GM19397 (cell line): ENCODE measurements at regions not wholly inside any gene's neighbourhood (a gene's known extent, or its start where the extent isn't known, plus 50 kb on each side); places are given as distances from the start of the nearest gene placed in this dataset.

Experiments used
- ATAC-seq: cut with Tn5 transposase; IDR thresholded peaks from one replicate; pipeline ENCODE4 v1.9.1; 2021; ENCODE audit warnings: mild to moderate bottlenecking, moderate library complexity; ENCODE audit not compliant: unreplicated experiment

DNA sequence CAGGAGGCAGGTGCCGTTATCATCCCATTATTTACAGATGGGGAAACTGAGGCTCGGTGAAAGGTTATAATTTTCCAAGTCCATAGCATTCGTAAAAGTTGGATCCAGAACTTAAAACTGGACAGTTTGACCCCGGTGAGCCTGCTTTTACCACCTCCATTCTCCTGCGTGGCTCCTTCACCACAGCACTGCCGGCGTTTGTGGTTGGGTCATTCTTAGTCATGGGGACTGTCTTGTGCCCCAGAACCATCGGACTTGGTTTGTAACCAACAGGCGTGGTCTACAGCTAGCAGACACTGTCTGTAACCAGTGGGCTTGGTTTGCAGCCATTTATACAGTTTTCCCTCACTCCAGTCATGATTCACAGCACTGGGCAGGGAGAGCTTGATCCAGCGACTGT, 511.3 kb downstream of the NPHP4 start:
- ATAC-seq, result no peak

DNA sequence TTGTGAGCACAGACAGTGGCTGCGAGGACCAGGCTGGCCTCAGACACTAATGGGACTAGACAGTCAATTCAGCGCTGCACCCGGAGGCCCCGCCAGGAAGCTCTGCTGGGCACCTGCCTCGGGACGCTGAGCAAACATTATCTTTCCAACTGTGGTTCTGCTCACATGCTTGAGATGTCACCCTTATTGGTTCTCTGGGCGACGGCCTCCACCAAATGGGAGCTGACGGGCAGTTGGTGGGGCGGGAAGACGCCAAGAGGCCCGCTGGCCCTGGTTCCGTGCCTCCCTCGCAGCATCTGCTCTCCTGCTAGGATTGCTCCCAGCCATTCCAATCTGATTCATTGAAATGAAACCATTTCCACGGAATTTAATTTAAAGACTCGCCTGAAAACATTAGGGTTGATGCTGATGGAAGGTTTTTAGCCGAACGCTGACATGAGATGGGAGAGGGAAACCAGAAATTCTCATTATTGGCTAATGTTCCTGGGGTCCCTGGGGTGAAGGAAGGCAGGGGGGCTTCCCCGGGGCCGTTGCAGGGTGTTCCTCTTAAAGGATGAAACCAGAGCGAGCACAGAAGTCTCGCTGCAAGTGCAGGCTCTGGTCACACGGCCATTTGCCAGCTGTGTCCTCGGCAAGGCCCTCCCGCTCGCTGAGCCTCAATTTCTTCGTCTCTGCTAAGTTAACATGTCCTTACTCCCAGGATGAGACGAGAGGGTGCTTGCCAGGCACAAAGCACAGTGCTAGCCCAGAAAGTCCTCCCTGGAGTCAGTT, 512.2 kb downstream of the NPHP4 start:
- ATAC-seq, result no peak

DNA sequence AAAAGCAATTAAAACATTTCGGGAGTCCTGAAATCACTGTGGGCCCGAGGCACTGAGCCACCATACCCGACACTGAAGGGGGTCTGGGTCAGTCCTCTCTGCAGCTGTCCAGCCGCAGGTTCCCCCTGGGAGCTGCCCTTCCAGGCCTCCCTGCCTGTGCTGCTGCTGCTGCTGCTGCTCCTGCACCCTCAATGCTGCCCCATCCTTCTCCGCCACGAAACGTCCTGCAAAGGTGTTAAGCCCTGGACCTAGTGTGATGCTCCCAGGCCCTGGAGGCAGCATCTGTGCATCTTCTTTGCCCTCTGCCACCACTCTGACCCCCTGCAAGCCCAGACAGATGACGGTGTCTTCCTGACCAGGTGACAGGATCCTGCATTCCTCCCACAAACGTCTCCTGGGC, 513.3 kb downstream of the NPHP4 start:
- no peak for ATAC-seq

DNA sequence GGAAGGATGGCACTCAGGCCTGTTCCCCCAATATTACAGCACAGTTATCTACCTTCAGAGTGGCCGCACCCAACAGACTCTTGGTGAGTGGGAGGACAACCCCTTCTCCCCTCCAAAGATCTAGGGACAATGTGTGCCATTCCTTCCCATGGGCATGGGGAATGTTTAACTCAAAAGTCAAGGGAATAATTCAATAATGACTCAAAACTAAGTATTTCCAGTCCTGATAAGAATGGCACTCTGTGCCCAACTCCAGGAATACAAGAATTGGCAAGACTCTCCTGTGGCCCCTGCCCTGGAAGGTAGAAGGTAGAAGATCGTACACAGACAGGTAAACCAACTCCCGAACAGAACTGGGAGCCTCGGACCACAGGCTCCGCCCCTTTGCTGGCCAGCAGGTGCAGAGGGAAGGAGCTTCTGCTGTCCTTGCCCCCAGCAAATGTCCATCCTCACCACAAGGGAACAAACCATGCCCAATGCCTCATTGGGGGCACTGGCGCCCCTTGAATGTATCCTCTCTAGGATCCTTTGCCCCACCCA, 514.0 kb downstream of the NPHP4 start:
- ATAC-seq, result no peak

DNA sequence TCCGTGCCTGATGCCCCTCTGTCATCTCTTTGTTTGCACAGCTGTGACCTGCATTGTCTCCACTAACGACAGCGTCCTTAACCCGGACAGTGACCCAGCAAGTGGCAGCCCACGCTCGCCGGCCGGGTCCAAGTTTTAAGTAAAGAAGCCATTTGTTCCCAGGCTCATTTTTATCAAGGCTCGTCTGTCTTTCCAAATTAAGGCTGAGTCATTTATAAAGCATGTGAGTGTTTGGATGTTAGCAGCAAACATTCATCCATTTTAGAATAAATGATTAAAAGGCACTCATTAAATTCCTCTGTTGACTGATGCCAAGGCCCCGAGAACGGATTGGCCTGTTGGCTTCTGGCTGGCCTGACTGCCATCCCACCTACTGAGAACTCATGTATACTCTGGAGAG, 514.5 kb downstream of the NPHP4 start:
- ATAC-seq, result no peak

DNA sequence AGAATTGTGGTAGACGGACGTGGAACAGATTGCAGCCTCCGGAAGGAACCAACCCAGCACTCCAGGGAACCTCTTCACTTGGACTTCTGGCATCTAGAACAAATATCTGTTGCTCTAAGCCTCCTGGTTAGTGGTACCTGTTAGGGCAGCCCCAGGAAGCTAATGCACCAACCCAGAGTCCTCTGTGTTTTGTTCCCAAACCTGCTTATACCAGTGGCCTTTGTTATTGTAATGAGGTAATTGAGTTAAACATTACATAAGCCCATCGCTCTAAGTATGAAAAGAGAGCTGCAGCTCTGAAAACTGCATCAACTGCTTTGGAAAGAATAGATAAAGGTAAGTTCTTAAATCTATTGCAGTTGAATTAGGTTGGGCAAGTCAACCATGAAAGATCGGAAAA, 516.7 kb downstream of the NPHP4 start:
- ATAC-seq, result no peak

DNA sequence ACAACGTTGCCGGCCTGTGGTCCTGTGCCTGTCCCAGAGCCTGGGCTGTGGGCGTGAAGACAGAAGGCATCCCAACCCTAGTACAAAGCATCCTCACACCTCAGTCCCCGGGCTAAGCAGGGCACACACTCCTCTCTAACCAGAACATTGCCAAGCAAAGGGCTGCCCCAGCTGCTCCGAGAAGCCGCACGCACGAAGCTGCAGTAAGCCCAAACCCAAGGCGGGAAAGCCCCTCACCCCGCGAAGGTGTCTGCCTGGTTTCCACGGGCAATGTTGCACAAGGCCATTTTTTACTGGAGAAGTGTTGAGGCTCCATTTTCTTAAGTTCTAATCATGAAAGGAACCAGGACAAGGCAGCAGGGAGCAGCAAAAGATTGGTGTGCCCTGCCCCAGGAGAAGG, 519.0 kb downstream of the NPHP4 start:
- no peak for ATAC-seq

DNA sequence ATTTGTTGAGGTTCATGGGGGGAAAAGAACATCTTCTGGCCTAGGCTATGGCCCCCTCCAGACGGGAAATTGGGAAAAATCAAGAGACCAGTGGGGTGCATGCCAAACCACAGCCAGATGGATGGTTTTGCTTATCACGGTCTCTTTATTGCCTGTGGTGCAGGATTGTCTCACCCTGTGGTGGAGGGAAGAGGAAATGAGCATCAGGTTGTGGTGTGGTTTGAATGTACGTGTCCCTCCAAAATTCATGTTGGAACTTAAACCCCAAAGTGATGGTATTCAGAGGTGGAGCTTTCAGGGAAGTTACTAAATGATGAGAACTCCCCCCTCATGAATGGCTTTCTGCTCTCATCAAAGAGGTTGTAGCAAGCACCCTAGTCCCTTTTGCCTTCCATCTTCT, 525.7 kb downstream of the NPHP4 start:
- no peak for ATAC-seq

DNA sequence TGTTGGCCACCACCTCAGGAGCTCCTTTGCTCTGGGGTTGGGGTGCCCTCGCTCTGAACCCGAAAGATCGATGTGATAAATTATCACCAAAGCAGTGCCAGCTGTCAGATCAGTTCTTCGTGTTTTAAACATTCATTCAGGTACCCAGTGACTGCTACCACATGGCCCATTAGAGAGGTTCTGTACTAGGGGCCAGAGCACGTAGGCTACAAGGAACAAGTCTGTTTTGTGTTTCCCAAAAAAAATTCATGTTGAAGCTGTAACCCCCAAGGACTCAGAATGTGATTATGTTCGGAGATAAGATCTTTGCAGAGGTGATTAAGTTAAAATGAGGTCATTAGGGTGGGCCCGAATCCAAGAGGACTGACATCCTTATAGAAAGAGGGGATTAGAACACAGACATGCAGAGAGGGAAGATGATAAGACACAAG, 526.9 kb downstream of the NPHP4 start:
- ATAC-seq, result no peak

DNA sequence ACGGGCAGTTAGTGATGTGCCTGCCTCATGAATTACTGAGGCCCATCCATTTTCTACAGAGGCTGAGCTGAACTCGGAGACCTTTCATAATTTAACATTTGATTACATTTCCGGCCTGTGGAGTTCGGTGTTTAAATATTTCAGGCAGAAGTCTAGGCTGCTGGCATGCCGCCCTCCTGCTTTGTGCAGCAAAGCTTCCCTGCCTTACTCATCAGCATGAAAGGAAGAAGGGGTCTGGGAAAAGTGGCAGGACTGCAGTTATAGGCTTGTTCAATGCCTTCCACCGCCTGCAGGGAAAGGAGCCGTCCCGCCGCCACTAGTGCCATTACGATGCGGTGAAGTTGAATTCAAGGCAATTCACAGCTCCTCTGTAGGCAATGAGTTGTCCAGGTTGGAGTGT, 527.9 kb downstream of the NPHP4 start:
- no peak for ATAC-seq

DNA sequence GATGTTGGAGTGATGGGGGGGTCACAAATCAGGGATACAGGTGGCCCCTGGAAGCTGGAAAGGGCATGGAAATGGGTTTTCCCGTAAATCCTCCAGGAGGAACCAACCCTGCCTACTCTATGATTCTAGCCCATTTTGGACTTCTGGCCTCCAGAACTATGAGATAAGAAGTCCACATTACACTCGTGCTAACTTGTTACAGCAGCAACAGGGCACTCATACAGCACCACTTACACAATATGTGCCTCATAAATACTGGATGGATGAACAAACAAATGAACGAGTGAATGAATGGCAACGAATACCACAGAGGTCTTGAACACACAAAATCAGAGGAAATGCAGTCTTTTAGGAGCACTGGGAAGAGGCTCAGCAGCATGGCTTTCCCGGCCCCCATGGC, 531.3 kb downstream of the NPHP4 start:
- ATAC-seq, result no peak

DNA sequence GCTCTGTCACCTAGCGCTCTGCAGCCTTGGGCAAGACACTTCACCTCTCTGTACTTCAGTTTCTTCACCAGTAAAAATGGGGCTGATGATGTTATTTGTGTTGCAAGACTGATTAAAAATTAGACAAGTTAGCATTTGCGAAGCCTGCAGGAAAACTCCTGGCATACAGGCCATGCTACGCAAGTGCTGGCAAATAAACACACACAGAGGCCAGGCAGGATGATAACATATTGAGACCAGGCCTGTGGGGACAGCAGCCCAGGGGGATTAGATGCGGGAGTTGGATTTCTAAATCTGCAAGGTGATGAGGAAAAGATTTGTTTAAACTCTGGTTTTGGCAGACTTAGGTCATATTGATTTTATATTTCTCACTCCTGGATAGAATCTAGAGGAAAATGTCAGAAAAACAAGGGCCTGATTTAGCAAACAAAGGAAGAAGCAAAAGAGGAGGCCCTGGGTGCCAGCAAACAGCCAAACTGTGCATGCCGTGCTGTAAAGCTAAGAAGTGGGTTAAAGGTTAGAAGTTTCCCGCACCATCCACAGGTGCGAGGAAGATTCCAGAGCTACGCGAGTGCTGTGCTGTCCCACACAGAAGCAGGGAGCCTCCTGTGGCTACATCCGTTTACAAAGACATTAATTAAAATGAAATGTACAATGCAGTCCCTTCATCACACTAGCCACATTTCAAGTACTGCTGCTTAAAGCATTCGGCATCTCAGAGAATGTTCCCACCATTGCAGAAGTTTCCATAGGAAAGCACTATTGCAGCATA, 532.2 kb downstream of the NPHP4 start:
- no peak for ATAC-seq

DNA sequence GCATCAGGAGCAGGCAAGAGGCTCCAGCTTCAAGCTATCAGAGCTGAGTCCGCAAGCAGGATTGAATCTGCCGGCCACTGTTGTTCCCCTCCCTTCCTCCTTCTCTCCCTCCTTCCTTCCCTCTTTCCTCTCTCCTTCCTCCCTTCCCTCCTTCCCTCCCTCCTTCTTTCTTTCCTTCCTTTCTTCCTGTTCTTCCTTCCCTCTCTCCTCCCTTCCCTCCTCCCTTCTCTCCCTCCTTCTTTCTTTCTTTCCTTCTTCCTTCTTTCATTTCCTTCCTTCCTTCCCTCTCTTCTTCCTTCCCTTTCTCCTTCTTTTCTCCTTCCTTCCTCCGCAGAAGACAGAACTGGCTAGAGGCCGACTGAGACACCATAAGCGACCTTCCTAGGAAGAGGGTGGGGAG, 534.0 kb downstream of the NPHP4 start:
- ATAC-seq, result no peak

DNA sequence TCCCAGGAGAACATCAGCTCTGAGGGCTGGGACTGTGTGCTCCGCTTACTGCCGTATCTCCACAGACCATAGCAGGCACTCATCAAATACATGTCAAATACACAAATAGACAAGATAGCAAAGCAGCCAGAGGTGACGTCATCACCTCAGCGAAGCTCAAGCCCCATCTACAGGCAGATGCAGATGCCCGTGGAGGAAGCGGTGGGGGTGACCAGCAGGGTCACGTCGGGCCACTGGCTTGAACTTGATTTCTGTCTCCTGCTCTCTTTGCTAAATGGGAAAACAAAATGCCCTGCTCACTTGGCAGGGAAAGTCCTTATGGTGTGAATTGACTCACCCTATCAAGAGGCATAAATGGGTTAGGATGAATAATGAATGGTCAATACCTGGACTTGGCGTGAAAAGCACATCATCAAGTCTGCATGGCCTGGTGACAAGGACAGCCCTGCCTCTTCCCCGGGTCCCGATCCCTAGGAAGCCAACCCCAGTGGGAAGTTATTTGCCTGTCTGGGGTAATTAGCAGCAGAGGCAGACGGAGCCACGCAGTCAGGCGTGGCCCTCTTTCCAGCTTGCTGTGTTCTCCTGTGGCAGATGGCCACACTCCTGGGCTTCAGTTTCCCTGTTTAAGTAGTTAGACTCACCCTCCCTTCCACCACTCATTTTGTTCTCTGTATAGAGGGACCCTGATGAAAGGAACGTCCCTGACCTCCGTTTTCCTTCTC, 536.0 kb downstream of the NPHP4 start:
- ATAC-seq, result no peak

DNA sequence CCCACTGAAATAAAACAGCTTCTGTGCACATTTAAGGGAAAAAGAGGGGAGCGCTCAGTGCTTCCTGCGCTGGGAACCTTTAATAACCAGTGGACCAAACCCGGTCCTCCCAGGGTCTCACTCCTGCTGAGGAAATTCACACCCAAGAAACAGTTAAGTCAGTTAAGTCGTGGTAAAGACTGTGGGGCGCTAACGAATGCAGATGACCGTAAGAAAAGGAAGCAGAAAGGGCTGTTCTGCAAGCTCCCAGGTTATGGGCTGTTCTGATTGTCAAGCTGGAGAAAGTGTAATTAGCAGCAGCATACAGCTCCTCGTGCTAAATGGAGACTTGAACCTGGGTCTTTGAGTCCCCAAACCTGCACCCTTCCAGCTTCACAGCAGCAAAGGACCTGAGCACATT, 536.6 kb downstream of the NPHP4 start:
- ATAC-seq, result no peak

DNA sequence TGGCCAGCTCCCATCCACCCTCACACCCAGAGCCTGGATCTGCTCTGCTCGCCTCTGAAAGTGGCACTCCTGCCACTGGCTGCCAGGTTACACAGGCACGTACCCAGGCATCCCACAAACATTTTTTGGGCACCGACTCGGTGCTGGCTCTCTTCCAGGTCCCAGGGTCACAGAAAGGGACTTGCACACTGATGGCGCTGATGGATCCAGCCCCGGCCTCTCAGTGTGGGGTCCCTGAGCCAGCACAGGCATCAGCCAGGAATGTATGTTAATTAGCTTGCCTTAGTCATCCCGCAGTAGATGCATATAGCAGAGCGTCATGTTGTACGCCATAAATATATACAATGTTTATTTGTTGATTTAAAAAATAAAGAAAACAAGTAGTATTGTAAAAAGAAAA, 537.2 kb downstream of the NPHP4 start:
- no peak for ATAC-seq

DNA sequence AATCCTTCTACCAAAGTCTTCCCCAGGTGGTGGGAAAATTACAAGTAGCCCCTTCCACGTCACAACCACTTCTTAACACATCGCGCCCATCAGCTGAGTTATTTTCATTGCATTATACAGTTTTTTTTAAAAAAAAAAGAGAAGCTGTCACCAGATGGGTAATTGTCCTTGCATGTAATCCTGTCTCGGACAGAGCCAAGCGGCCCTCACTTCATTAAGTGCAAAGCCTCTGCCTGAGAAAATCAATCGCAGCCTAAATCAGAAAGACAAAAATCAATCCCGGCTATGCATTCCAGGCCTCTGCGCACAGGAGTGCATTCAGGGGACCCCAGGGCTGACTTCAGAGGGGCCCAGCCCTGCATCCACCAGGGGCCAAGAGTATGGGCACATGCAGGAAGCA, 538.9 kb downstream of the NPHP4 start:
- ATAC-seq, result no peak

DNA sequence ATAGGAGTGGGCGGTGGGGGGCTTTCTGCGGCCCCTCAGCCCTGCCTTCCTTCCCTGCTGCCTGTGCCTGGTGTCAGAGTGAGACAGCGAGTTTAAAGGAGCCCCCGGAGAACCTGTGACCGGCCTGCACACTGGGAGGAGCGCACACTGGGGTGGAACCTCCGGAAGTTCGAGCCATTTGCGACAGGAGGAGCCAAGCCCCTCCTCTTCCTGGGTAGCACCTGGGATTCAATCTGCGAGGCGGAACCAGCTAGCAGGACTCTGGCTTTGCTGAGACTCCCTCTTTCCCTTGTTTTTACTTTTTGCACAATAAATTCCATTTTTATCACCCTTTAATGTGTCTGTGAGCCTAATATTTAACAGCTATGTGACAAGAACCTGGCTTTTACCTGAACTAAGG, 540.6 kb downstream of the NPHP4 start:
- ATAC-seq, result no peak

DNA sequence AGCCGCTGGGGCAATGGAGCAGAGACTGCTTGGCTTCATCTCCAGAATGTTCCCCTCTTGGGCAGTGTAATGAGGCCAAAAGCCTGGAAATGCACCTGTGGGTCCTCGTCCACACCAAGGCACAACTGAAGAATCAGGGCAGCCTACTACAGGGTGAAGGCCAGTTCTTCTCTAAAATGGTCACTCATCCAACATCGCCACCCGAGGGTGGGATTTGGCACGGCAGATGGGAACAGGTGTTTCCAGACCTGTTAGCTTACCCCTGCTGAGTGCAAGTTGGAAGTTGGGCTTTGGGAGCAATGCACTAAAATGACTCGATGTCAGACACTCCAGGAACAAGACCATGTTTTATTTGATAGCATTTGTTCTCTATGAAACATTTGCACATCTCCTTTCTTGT, 543.7 kb downstream of the NPHP4 start:
- ATAC-seq, result no peak

DNA sequence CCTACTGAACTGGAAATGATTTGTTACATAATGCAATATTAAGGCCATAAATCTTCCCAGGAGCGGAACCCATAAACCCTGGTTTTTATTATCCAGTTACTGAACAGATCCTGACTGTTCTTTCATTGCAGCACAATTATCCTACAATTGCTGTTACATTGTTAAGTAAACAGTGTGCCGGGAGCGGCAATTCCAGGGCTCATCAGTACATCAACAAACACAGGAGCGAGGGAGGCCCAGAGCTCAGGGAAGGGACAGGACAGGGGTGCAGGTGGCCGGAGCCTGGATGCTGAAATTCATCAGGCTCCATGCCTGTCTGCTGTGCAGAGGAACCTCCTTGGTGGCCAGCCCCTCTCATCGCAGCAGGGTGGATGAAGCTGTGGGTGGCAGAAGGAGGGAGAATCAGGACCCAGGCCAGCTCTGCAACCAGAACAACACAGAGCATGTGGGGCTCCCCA, 544.7 kb downstream of the NPHP4 start:
- no peak for ATAC-seq

DNA sequence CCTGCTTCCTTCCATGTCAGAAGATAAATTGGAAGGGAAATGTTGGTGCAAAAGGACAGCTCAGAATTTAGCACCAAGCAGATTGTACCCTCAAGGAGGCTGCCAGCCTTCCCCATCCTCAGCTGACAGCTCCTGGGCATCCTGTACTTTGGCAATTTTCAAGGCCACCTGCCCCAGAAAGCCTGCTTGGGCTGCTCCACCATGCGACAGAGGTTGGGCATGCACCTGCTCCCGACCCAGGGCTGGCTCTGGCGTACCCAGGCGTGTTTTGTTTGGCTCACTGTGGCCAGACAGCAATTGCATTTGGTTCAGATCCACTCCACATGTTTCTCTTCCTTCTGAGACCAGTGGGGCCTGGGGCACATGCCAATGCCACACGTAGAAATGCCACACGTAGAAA, 547.8 kb downstream of the NPHP4 start:
- no peak for ATAC-seq

DNA sequence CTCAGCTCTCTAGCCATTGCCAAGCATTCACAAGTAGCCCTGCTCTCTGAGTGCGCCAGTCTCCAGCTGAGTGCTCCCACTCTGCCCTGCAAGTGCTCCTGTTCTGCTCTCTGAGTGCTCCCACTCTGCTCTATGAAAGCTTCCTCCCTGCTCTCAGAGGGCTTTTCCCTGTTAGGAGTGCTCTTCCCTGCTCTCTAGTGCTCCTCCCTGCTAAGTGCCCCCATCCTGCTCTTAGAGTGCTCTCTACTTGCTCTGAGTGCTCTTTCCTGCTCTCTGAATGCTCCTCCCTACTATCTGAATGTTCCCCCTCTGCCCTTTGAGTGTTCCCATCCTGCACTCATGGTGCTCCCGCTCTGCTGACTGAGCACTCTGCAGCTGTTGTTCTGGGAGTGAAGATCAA, 555.4 kb downstream of the NPHP4 start:
- ATAC-seq, result no peak
